Naive thymus-derived CD4-positive, alpha-beta T cell (primary cell): ENCODE measurements at regions not wholly inside any gene's neighbourhood (a gene's known extent, or its start where the extent isn't known, plus 50 kb on each side); places are given as distances from the start of the nearest gene placed in this dataset.
A peak's percentile ranks its signal among the peaks of the same experiment; 100 is the strongest.
"Not testable (repeated sequence)": the region's sequence is repeated elsewhere in the genome, so short reads cannot be mapped to it uniquely, and the experiment has no call there.

Source experiments
- ATAC-seq: fragments of 150-1000 bp; cut with Tn5 transposase; 2 replicates; pipeline ENCODE4 v1.10.0; 2021; ENCODE audit warnings: mild to moderate bottlenecking, moderate library complexity
- CTCF ChIA-PET: fragments of 350-600 bp; sonication (Branson Sonifier 250); formaldehyde crosslinking; loops from one replicate; lab custom pipeline; 2021; ENCODE audit warnings: antibody characterized with exemption; lab: Charles Lee
- POLR2A ChIA-PET: fragments of 350-600 bp; sonication (Branson Sonifier 250); formaldehyde crosslinking; loops from one replicate; lab custom pipeline; 2021; ENCODE audit warnings: antibody characterized with exemption, inconsistent platforms; lab: Charles Lee
- DNase-seq, 9 donors: peaks; one replicate each; pipeline versions ENCODE4 v3.0.0 to v3.0.0-alpha.2; 2020 to 2022; ENCODE audit warnings: mixed read lengths in 1 of 9
- H3K27ac ChIP-seq: one replicate; pipeline ENCODE4 v1.7.0; 2013; ENCODE audit warnings: mild to moderate bottlenecking, low read depth, low read length, moderate library complexity
- H3K27me3 ChIP-seq, 2 donors: one replicate each; pipeline ENCODE4 v1.7.0; 2013; ENCODE audit warnings: low read length in 2 of 2, mild to moderate bottlenecking in 2 of 2, moderate library complexity in 2 of 2; ENCODE audit not compliant: control insufficient read depth in 2 of 2, insufficient read depth in 2 of 2
- H3K36me3 ChIP-seq, 3 experiments: 1 replicate in 2 of 3; 2 replicates in 1 of 3; pipeline ENCODE4 v1.7.0; 2013; ENCODE audit warnings: low read length in 3 of 3, mild to moderate bottlenecking in 3 of 3, moderate library complexity in 1 of 3; ENCODE audit not compliant: insufficient read depth in 3 of 3, control insufficient read depth in 2 of 3
- H3K4me1 ChIP-seq, 2 donors: one replicate each; pipeline ENCODE4 v1.7.0; 2013; ENCODE audit warnings: low read length in 2 of 2, mild to moderate bottlenecking in 2 of 2, moderate library complexity in 1 of 2; ENCODE audit not compliant: control insufficient read depth in 2 of 2, insufficient read depth in 2 of 2
- H3K4me3 ChIP-seq: 2 replicates; pipeline ENCODE4 v1.7.0; 2013; ENCODE audit warnings: mild to moderate bottlenecking, low read length
- H3K9me3 ChIP-seq, 3 experiments: 1 replicate in 2 of 3; 2 replicates in 1 of 3; pipeline ENCODE4 v1.7.0; 2013; ENCODE audit warnings: low read length in 3 of 3; ENCODE audit not compliant: control insufficient read depth in 2 of 3
- H3K27ac Mint-ChIP-seq, 9 donors: one replicate each; pipeline ENCODE4 v1.8.0; 2020 to 2022; ENCODE audit warnings: mixed read lengths in 9 of 9, mild to moderate bottlenecking in 8 of 9, moderate library complexity in 5 of 9, inconsistent platforms in 2 of 9
- H3K27me3 Mint-ChIP-seq, 5 donors: one replicate each; pipeline ENCODE4 v1.8.0; 2021 to 2022; ENCODE audit warnings: mixed read lengths in 5 of 5, mild to moderate bottlenecking in 1 of 5
- H3K36me3 Mint-ChIP-seq, 5 donors: one replicate each; pipeline ENCODE4 v1.8.0; 2020 to 2022; ENCODE audit warnings: mixed read lengths in 5 of 5, mild to moderate bottlenecking in 3 of 5, inconsistent platforms in 1 of 5
- H3K4me1 Mint-ChIP-seq, 7 donors: one replicate each; pipeline ENCODE4 v1.8.0; 2020 to 2022; ENCODE audit warnings: mixed read lengths in 7 of 7, mild to moderate bottlenecking in 3 of 7, inconsistent platforms in 1 of 7
- H3K4me3 Mint-ChIP-seq, 10 donors: one replicate each; pipeline ENCODE4 v1.8.0; 2020 to 2022; ENCODE audit warnings: mild to moderate bottlenecking in 10 of 10, mixed read lengths in 10 of 10, moderate library complexity in 6 of 10, inconsistent platforms in 2 of 10
- H3K9me3 Mint-ChIP-seq, 11 donors: one replicate each; pipeline ENCODE4 v1.8.0; 2020 to 2022; ENCODE audit warnings: mixed read lengths in 11 of 11, mild to moderate bottlenecking in 4 of 11, inconsistent platforms in 1 of 11, moderate library complexity in 1 of 11
- intact Hi-C, 2 donors: fragments of 100-400 bp; cut with micrococcal nuclease; formaldehyde crosslinking; loops; one replicate each; pipeline ENCODE4 v1.15.1; 2023

DNA sequence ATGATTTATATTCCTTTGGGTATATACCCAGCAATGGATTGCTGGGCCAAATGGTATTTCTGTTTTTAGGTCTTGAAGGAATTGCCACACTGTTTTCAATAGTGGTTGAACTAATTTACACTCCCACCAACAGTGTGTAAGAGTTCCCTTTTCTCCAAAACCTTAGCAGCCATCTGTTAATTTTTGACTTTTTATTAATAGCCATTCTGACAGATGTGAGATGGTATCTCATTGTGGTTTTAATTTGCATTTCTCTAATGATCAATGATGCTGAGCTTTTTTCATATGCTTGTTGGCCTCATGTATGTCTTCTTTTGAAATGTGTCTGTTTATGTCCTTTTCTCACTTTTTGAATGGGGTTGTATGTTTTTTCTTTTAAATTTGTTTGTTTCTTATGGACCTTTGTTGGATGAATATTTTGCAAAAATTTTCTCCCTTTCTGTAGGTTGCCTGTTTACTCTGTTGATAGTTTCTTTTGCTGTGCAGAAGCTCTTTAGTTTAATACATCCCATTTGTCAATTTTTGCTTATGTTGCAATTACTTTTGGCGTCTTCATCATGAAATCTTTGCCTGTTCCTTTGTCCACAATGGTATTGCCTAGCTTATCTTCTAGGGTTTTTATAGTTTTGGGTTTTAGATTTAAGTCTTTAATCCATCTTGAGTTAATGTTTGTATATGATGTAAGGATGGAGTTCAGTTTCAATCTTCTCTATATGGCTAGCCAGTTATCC lies 119.7 kb upstream of the XIRP2 start:
- Histone ChIP-seq H3K9me3 (no peaks in the 10 kb centered on the region), H3K36me3 (no peaks in the 10 kb centered on the region), H3K27ac (no peak overlapping the region), H3K4me3 (no peak overlapping the region), H3K4me1 (no peaks in the 10 kb centered on the region), H3K27me3 (no peaks in the 10 kb centered on the region)
- peaks cover 0 to 12% (median 5%) of the 10 kb centered on the region in 7 donors for H3K4me1 Mint-ChIP-seq
- H3K27me3 Mint-ChIP-seq, result no peaks in the 10 kb centered on the region
- H3K27ac Mint-ChIP-seq, result no peak overlapping the region
- no peak for DNase-seq
- intact Hi-C loops, result no loop called here
- no peak for ATAC-seq
- H3K9me3 Mint-ChIP-seq, result peaks cover 0 to 7% (median 0%) of the 10 kb centered on the region in 11 donors
- no peak overlapping the region for H3K4me3 Mint-ChIP-seq
- no peaks in the 10 kb centered on the region for H3K36me3 Mint-ChIP-seq
- ChIA-PET POLR2A (no interaction called here), CTCF (interaction anchor here (0.7 kb wide), 1 partner anchor 667 kb away, joined by 3 read pairs; no protein-coding TSS in a partner anchor)

GRCh38 chr2:166766769-166767322 lies 121.4 kb upstream of the XIRP2 start:
- H3K27me3 Mint-ChIP-seq, H3K4me3 Mint-ChIP-seq, ATAC-seq, H3K4me1 ChIP-seq, CTCF ChIA-PET, H3K27ac Mint-ChIP-seq, H3K4me3 ChIP-seq, POLR2A ChIA-PET, H3K27me3 ChIP-seq, H3K9me3 Mint-ChIP-seq, intact Hi-C loops, H3K36me3 Mint-ChIP-seq, H3K9me3 ChIP-seq, DNase-seq, H3K27ac ChIP-seq, H3K36me3 ChIP-seq: not testable (repeated sequence)
- H3K4me1 Mint-ChIP-seq, result peaks cover 0 to 12% (median 3%) of the 10 kb centered on the region in 7 donors

- Mint-ChIP-seq H3K4me3 (no peak overlapping the region), H3K27me3 (no peaks in the 10 kb centered on the region), H3K4me1 (peaks cover 0 to 12% (median 0%) of the 10 kb centered on the region in 7 donors), H3K9me3 (peaks cover 0 to 6% (median 0%) of the 10 kb centered on the region in 11 donors), H3K27ac (no peak overlapping the region), H3K36me3 (no peaks in the 10 kb centered on the region)
- ATAC-seq (no peak), DNase-seq (no peak)
- ChIA-PET CTCF (no interaction called here), POLR2A (no interaction called here)
- Histone ChIP-seq H3K4me3 (no peak overlapping the region), H3K4me1 (no peaks in the 10 kb centered on the region), H3K36me3 (no peaks in the 10 kb centered on the region), H3K27me3 (no peaks in the 10 kb centered on the region), H3K27ac (no peak overlapping the region), H3K9me3 (no peaks in the 10 kb centered on the region)
- intact Hi-C loops, result no loop called here
These were observed 122.1 kb upstream of the XIRP2 start for GRCh38 chr2:166766220-166766619.

GRCh38 chr2:166765141-166765540 lies 123.1 kb upstream of the XIRP2 start:
- Histone ChIP-seq H3K4me3 (no peak overlapping the region), H3K27me3 (no peaks in the 10 kb centered on the region), H3K27ac (no peak overlapping the region), H3K4me1 (no peaks in the 10 kb centered on the region), H3K9me3 (no peaks in the 10 kb centered on the region), H3K36me3 (no peaks in the 10 kb centered on the region)
- no peak for ATAC-seq
- H3K9me3 Mint-ChIP-seq, result peaks cover 0 to 6% (median 0%) of the 10 kb centered on the region in 11 donors
- CTCF ChIA-PET, result no interaction called here
- no peak for DNase-seq
- H3K4me3 Mint-ChIP-seq, result no peak overlapping the region
- H3K4me1 Mint-ChIP-seq, result peaks cover 0 to 7% (median 0%) of the 10 kb centered on the region in 7 donors
- H3K36me3 Mint-ChIP-seq, result no peaks in the 10 kb centered on the region
- intact Hi-C loops, result no loop called here
- no peaks in the 10 kb centered on the region for H3K27me3 Mint-ChIP-seq
- H3K27ac Mint-ChIP-seq, result peak overlapping the region in 1 of 9 donors; percentile 43
- POLR2A ChIA-PET, result no interaction called here

GRCh38 chr2:166764702-166765101 lies 123.6 kb upstream of the XIRP2 start:
- POLR2A ChIA-PET, result no interaction called here
- no peaks in the 10 kb centered on the region for H3K36me3 Mint-ChIP-seq

GRCh38 chr2:166764216-166764615 lies 124.1 kb upstream of the XIRP2 start:
- Mint-ChIP-seq H3K9me3 (peaks cover 0 to 4% (median 0%) of the 10 kb centered on the region in 11 donors), H3K27ac (no peak overlapping the region), H3K27me3 (no peaks in the 10 kb centered on the region), H3K4me3 (no peak overlapping the region), H3K36me3 (no peaks in the 10 kb centered on the region), H3K4me1 (peaks cover 0 to 7% (median 0%) of the 10 kb centered on the region in 7 donors)
- intact Hi-C loops, result no loop called here
- ATAC-seq, result no peak
- CTCF ChIA-PET, result no interaction called here
- no peak overlapping the region for H3K27ac ChIP-seq
- no peak overlapping the region for H3K4me3 ChIP-seq
- H3K27me3 ChIP-seq, result no peaks in the 10 kb centered on the region
- POLR2A ChIA-PET, result no interaction called here
- DNase-seq, result no peak
- no peaks in the 10 kb centered on the region for H3K36me3 ChIP-seq
- no peaks in the 10 kb centered on the region for H3K4me1 ChIP-seq
- H3K9me3 ChIP-seq, result no peaks in the 10 kb centered on the region

More at GRCh38 chr2:166764702-166765101, 123.6 kb upstream of the XIRP2 start:
- Mint-ChIP-seq H3K27ac (no peak overlapping the region), H3K4me1 (peaks cover 0 to 7% (median 0%) of the 10 kb centered on the region in 7 donors), H3K4me3 (no peak overlapping the region), H3K9me3 (peaks cover 0 to 5% (median 0%) of the 10 kb centered on the region in 11 donors), H3K27me3 (no peaks in the 10 kb centered on the region)
- CTCF ChIA-PET, result no interaction called here
- H3K4me3 ChIP-seq, result no peak overlapping the region
- intact Hi-C loops, result no loop called here
- no peak for DNase-seq
- H3K4me1 ChIP-seq, result no peaks in the 10 kb centered on the region
- no peaks in the 10 kb centered on the region for H3K27me3 ChIP-seq
- H3K27ac ChIP-seq, result no peak overlapping the region
- no peak for ATAC-seq
- no peaks in the 10 kb centered on the region for H3K36me3 ChIP-seq
- H3K9me3 ChIP-seq, result no peaks in the 10 kb centered on the region

DNA sequence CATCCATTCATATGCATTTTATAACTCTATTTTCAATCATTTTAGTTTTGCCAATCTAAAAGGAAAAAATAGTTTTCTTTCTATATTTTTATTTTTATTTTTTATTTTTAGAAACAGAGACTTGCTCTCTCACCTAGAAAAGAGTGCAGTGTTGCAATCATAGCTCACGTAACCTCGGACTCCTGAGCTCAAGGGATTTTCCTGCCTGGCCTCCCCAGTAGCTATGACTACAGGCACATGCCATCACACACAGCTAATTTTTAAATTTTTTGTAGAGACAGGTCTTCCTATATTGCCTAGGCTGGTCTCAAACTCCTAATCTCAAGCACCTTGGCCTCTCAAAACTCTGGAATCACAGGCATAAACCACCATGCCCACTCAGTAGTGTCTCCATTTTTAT lies 125.5 kb upstream of the XIRP2 start:
- Histone ChIP-seq H3K36me3 (no peaks in the 10 kb centered on the region), H3K27me3 (no peaks in the 10 kb centered on the region), H3K9me3 (no peaks in the 10 kb centered on the region), H3K4me3 (no peak overlapping the region), H3K27ac (no peak overlapping the region), H3K4me1 (no peaks in the 10 kb centered on the region)
- DNase-seq, result no peak
- Mint-ChIP-seq H3K9me3 (peaks cover 0 to 4% (median 0%) of the 10 kb centered on the region in 11 donors), H3K27me3 (no peaks in the 10 kb centered on the region), H3K4me1 (peaks cover 0 to 7% (median 0%) of the 10 kb centered on the region in 7 donors), H3K4me3 (no peak overlapping the region), H3K27ac (no peak overlapping the region), H3K36me3 (no peaks in the 10 kb centered on the region)
- ChIA-PET POLR2A (no interaction called here), CTCF (no interaction called here)
- no peak for ATAC-seq
- intact Hi-C loops, result no loop called here
